HG03196 (cell line): ENCODE measurements at regions not wholly inside any gene's neighbourhood (a gene's known extent, or its start where the extent isn't known, plus 50 kb on each side); places are given as distances from the start of the nearest gene placed in this dataset.
A peak's percentile ranks its signal among the peaks of the same experiment; 100 is the strongest.
"Not testable (repeated sequence)": the region's sequence is repeated elsewhere in the genome, so short reads cannot be mapped to it uniquely, and the experiment has no call there.

Experiments
- ATAC-seq: cut with Tn5 transposase; IDR thresholded peaks from one replicate; pipeline ENCODE4 v1.9.1; 2021; ENCODE audit not compliant: unreplicated experiment

GRCh38 chr6:130494729-130495128, 128.9 kb downstream of the TMEM200A start:
- ATAC-seq = no peak

GRCh38 chr6:130500693-130501092, 134.9 kb downstream of the TMEM200A start:
- no peak for ATAC-seq

DNA sequence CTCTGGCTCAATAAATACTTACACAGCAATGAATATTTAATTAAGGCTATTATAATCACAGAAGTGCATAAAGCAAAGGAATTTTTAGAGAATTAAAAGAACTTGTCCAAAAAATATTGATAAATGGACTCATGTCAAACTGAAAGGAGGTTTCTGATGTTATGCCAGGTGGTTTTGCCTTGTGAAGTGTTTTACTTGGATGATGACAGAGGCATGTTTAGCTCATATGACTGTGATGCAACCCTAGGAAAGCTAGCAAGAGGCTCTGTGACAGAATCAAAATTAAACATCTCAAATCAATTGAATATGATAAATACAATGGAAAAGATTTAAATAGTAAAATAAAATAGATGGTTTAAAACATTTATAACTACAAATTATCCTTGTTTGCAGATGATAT, 137.3 kb downstream of the TMEM200A start:
- ATAC-seq = no peak

- ATAC-seq = no peak
Measured at GRCh38 chr6:130505808-130506598, 140.2 kb downstream of the TMEM200A start.

DNA sequence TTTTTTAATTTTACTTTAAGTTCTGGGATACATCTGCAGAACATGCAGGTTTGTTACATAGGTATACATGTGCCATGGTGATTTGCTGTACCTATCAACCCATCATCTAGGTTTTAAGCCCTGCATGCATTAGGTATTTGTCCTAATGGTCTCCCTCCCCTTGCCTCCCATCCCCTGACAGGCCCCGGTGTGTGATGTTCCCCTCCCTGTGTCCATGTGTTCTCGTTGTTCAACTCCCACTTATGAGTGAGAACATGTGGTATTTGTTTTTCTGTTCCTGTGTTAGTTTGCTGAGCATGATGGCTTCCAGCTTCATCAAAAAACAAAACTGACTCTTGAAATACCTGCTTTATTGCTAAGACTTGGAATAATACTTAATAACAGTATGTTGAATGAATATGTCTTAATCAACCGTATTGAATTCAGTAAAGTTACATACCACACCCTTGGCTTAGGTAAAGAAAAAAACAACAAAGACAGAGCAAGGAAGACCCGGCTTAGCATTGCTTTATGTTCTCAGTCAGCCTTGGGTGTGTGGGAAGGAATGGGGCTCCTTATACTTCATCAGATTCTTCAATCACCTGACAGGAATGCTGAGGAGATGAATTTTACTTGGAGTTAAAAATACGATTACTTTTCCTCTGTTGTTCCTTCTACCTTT, 141.3 kb downstream of the TMEM200A start:
- not testable (repeated sequence) for ATAC-seq

DNA sequence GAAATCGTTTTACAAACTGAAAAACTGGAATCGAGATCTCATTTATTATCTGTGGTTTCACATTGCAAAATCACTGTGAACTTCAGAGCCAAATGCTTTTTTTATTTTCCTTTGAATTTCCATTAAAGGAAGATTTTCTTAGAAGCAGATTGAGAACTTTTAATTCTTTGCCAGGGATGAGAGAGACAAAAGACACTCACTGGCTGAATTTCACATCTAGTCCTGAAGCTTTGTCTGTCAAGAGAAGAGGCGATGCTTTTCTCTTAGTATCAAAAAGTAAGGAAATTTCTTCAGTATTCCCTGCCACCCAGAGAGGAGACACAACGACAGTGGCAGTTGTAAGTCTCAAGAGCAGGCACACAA, 141.8 kb downstream of the TMEM200A start:
- no peak for ATAC-seq

DNA sequence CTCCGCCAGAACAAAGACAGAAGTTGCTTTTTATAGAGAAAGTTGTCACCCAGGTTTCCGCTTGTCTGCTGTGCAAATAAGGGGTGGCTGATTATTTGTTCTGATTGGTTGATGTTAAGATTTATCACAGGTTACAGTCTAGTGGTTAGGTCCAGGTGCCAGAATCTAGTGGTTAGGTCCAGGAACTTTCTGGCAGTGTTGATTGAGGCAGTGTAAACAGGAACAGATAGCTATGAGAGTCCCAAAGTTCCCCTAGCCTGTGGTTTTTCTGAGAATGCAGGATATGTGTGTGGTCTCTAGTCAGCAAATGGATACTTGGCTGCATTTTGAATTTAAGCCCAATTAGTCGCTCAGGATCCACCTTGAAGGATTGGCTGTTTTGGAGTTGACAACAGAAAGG, 148.0 kb downstream of the TMEM200A start:
- ATAC-seq = peak; percentile 48

DNA sequence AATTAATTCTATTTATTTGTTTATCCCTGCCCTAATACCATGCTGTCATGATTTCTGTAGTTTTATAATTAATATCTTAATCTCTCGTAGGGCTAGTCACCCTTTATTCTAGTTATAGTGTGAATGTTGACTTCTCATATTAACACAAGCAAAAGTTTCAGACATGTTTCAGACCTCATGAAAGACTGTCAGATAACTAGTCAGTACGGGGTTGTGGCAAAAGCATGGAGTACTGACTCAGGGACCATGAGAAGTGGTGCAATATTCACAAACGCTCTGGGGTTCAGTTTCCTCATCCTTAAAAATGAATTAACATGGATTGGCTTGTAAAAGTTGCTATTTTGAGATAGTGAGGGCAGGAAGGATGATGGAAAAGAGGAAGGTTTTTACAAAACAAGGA, 148.9 kb downstream of the TMEM200A start:
- no peak for ATAC-seq

GRCh38 chr6:130515306-130515705, 149.5 kb downstream of the TMEM200A start:
- ATAC-seq = no peak

DNA sequence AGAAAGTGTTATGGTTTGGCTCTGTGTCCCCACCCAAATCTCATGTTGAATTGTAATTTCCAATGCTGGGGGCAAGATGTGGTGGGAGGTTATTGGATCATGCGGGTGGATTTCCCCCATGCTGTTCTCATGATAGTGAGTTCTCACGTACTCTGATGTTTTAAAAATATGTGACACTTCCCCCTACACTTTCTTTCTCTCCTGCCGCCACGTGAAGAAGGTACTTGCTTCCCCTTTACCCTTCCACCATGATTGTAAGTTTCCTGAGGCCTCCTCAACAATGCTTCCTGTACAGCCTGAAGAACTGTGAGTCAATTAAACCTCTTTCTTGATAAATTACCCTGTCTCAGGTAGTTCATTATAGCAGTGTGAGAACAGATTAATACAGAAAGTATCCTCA, 150.8 kb downstream of the TMEM200A start:
- no peak for ATAC-seq

DNA sequence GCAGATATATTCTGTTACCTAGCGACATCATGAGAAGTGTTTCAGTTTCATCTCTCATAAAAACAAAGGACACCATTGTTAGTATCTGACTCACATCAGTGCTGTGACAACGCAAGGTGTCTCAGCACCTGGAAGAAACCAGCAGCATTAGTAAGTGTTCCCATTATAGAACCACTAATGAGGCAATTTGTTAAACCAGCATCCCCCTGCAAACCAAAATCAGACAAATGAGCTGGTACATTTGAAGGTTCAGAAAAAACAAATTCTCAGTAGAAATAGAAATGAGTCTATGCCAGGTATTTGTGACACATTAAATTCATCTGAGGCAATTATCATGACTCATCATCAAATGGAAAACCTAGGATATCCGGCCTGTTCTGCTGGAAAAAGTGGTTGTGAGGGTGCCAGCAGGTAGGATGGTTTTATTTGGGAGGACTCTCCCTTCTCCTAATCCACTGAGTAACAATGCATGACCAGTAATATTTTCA, 151.7 kb downstream of the TMEM200A start:
- peak; percentile 85 for ATAC-seq

GRCh38 chr6:130518588-130518987, 152.8 kb downstream of the TMEM200A start:
- ATAC-seq = no peak

DNA sequence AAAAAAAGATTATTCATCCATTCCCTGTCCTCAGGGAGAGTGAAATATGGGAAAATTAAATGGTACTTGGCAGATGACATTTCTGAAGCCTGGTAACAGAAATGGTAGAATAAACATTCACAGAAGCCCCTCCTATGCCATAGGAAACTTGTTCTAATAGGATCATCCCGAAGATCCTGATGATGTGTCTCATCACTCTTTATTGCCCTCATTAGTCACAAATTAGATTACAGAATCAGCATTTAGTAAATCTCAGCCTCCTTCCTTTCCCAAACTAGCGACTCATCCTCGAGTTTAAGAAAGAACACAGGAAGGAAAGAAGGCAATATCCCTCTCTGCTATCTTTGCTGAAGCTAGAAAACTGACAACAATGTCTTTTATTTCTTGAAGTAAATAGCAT, 154.4 kb downstream of the TMEM200A start:
- no peak for ATAC-seq

DNA sequence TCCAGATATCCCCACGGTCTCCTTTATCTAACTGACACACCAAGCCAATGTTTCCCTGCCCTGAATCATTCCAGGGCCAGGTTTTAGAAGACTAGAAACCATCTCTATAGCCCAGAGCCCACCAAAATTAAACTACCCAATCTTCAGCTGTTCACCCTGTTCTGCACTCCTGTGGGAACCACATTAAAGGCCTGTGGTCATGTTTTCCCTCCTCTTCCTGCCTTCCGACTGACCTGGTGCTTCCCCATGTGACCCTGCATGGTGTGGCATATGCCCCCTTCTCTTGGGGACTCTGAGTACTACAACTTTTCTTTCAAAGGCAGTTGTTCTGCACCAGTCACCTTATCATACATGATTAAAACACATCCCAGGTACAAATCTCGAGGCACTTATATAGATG, 155.0 kb downstream of the TMEM200A start:
- no peak for ATAC-seq

GRCh38 chr6:130524552-130524951, 158.7 kb downstream of the TMEM200A start:
- no peak for ATAC-seq

DNA sequence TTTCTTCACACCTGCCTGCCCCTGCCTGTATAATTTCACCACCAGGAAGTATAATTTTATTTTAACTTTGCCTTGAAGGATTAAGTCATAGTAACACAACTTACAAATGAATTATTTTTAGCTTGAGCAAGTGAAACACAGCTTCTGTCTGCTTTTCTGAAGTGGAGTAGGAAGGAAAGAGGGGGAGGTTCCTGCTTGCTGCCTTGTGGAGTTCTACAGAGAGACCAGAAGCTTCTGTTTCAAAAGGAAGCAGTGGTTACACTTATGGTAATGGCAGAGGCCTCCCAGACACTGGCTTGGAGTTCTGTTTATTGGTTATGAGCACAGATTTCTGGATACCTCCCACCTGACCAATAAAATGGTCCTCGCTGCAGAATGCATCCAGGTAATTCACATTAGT, 159.6 kb downstream of the TMEM200A start:
- peak; percentile 58 for ATAC-seq

- no peak for ATAC-seq
Measured at GRCh38 chr6:130526466-130526865, 160.6 kb downstream of the TMEM200A start.

- ATAC-seq = no peak
Measured at GRCh38 chr6:130527173-130527572, 161.4 kb downstream of the TMEM200A start.

- no peak for ATAC-seq
Measured at GRCh38 chr6:130529569-130530149, 163.8 kb downstream of the TMEM200A start.

- ATAC-seq = no peak
Measured at GRCh38 chr6:130534627-130535026, 168.8 kb downstream of the TMEM200A start.

DNA sequence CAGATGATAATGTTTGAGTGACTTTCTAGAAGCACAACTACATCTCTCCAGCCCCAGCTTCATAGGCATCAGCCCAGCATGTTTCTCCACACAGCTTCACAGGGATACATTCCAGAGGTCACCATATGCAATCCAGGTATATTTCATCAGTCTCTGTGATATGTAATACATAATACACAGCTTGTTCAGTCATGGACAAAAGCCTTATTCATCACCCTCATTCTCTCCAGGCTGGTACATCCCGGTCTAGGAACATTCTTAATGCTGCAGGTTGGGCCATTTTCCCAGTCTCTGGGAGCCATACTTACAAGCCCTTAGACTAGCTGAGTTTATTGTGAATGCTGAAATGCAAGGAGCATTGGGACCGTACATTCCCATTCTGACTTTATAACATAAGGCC, 169.4 kb downstream of the TMEM200A start:
- ATAC-seq = no peak

GRCh38 chr6:130537447-130537846, 171.6 kb downstream of the TMEM200A start:
- ATAC-seq = no peak
